ENCODE measurements at regions not wholly inside any gene's neighbourhood (a gene's known extent, or its start where the extent isn't known, plus 50 kb on each side); places are given as distances from the start of the nearest gene placed in this dataset.

DNA sequence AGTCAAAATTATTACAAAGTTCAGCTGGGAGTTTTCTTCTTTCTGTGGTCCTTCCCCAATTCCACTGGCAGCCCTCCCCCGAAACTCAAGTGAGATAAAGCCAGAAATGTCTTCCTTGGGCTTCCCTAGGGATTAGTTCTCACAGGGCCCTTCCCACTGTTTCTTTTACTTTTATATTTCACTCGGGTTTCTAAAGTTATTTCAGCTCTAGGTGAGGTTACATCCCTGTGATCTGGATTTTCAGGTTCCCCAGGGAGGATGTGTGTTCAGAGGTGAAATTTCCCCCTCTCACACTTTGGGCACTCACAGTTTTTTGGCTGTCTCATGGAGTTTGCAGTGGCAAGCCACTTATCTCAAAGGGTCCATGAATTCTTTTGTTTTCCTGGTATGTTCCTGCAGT lies 77.3 kb downstream of the DRAM2 start:
- TF ChIP-seq RBAK (tag by site-specific recombination; IDR thresholded peaks at IDR 0.05) (no peak), GLI4 (tag by site-specific recombination; IDR thresholded peaks at IDR 0.05) (no peak), ZNF274 (IDR thresholded peaks at IDR 0.05; ENCODE audit: low read length) (no peak), ZNF274 (tag by site-specific recombination; IDR thresholded peaks at IDR 0.05; ENCODE audit: borderline replicate concordance) (no peak), YY1 (tag by site-specific recombination; IDR thresholded peaks at IDR 0.05) (no peak)
- TF ChIP-seq, protein P1, sequence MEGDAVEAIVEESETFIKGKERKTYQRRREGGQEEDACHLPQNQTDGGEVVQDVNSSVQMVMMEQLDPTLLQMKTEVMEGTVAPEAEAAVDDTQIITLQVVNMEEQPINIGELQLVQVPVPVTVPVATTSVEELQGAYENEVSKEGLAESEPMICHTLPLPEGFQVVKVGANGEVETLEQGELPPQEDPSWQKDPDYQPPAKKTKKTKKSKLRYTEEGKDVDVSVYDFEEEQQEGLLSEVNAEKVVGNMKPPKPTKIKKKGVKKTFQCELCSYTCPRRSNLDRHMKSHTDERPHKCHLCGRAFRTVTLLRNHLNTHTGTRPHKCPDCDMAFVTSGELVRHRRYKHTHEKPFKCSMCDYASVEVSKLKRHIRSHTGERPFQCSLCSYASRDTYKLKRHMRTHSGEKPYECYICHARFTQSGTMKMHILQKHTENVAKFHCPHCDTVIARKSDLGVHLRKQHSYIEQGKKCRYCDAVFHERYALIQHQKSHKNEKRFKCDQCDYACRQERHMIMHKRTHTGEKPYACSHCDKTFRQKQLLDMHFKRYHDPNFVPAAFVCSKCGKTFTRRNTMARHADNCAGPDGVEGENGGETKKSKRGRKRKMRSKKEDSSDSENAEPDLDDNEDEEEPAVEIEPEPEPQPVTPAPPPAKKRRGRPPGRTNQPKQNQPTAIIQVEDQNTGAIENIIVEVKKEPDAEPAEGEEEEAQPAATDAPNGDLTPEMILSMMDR (tag by site-specific recombination; IDR thresholded peaks at IDR 0.05): no peak
